Sigmoid colon (tissue), 6 donors: ENCODE measurements at regions not wholly inside any gene's neighbourhood (a gene's known extent, or its start where the extent isn't known, plus 50 kb on each side); places are given as distances from the start of the nearest gene placed in this dataset.

Experiments
- DNase-seq: peaks from one replicate; pipeline ENCODE4 v3.0.0-alpha.2; 2019
- H3K27ac ChIP-seq, 4 donors: fragments of 200-600 bp; sonication (generic); one replicate each; pipeline ENCODE4 v1.5.1; 2016 to 2019; ENCODE audit warnings: mild to moderate bottlenecking in 1 of 4
- H3K27me3 ChIP-seq, 3 donors: fragments of 200-600 bp; sonication (generic); one replicate each; pipeline ENCODE4 v1.5.1; 2019; ENCODE audit warnings: mild to moderate bottlenecking in 1 of 3
- H3K36me3 ChIP-seq, 4 donors: fragments of 200-600 bp; sonication (generic); one replicate each; pipeline ENCODE4 v1.5.1; 2016 to 2019
- H3K4me1 ChIP-seq, 4 donors: fragments of 200-600 bp; sonication (generic); one replicate each; pipeline ENCODE4 v1.5.1; 2017 to 2019
- H3K4me3 ChIP-seq, 4 donors: fragments of 200-600 bp; sonication (generic); one replicate each; pipeline ENCODE4 v1.5.1; 2017 to 2019; ENCODE audit warnings: mild to moderate bottlenecking in 2 of 4, moderate library complexity in 1 of 4
- H3K9me3 ChIP-seq, 4 donors: fragments of 200-600 bp in 3 of 4; sonication (generic) in 3 of 4; one replicate each; pipeline versions ENCODE4 v1.5.1 to v1.6.1; 2013 to 2019
- EP300 ChIP-seq, 4 donors: sonication (generic); formaldehyde crosslinking; IDR thresholded peaks; one replicate each; pipeline ENCODE4 v1.6.1; 2017; ENCODE audit warnings: antibody characterized with exemption in 4 of 4
- POLR2A ChIP-seq, 2 donors: fragments of 450-650 bp; IDR thresholded peaks; one replicate each; pipeline ENCODE4 v1.6.1; 2016; ENCODE audit warnings: antibody characterized with exemption in 2 of 2, mild to moderate bottlenecking in 2 of 2, moderate library complexity in 2 of 2
- POLR2AphosphoS5 ChIP-seq, 4 donors: sonication (generic); formaldehyde crosslinking; IDR thresholded peaks; one replicate each; pipeline ENCODE4 v1.6.1; 2017; ENCODE audit warnings: antibody characterized with exemption in 4 of 4
- WGBS, 2 donors: extraction: QIAGEN DNeasy Blood & Tissue Kit; methylation state at CpG; one replicate each; pipeline ENCODE4 v1.1.7; 2013; 5-methylcytosine and 5-hydroxymethylcytosine counted together
- intact Hi-C: fragments of 100-400 bp; cut with DNase I; formaldehyde crosslinking; loops from one replicate; pipeline ENCODE4 v1.15.1; 2023
- TF ChIP-seq, protein P1 (sequence below), 4 experiments: fragments of 450-650 bp in 3 of 4; fragments of 200-600 bp in 1 of 4; IDR thresholded peaks; one replicate each; pipeline ENCODE4 v1.5.1; 2016 to 2019; ENCODE audit warnings: antibody characterized with exemption in 4 of 4, mild to moderate bottlenecking in 3 of 4, moderate library complexity in 2 of 4
- donor health status: healthy with polysubstance abuse.
- donor health status: healthy.

GRCh38 chr3:137938876-137939275 lies 71.1 kb upstream of the CLDN18 start:
- Histone ChIP-seq H3K36me3 (no peaks in the 10 kb centered on the region), H3K27me3 (no peaks in the 10 kb centered on the region), H3K9me3 (no peaks in the 10 kb centered on the region), H3K27ac (no peak overlapping the region), H3K4me3 (no peak overlapping the region), H3K4me1 (no peaks in the 10 kb centered on the region)
- WGBS, 2 donors = 85 to 94% methylated on average over 2 of the region's 2 CpGs
- DNase-seq = no peak
- TF ChIP-seq, protein P1, sequence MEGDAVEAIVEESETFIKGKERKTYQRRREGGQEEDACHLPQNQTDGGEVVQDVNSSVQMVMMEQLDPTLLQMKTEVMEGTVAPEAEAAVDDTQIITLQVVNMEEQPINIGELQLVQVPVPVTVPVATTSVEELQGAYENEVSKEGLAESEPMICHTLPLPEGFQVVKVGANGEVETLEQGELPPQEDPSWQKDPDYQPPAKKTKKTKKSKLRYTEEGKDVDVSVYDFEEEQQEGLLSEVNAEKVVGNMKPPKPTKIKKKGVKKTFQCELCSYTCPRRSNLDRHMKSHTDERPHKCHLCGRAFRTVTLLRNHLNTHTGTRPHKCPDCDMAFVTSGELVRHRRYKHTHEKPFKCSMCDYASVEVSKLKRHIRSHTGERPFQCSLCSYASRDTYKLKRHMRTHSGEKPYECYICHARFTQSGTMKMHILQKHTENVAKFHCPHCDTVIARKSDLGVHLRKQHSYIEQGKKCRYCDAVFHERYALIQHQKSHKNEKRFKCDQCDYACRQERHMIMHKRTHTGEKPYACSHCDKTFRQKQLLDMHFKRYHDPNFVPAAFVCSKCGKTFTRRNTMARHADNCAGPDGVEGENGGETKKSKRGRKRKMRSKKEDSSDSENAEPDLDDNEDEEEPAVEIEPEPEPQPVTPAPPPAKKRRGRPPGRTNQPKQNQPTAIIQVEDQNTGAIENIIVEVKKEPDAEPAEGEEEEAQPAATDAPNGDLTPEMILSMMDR (IDR thresholded peaks at IDR 0.05) = no peak
- no peak for TF ChIP-seq POLR2AphosphoS5 (IDR thresholded peaks at IDR 0.05)
- TF ChIP-seq EP300 (IDR thresholded peaks at IDR 0.05) = no peak
- no peak for TF ChIP-seq POLR2A (IDR thresholded peaks at IDR 0.05)
- intact Hi-C loops = no loop called here

DNA sequence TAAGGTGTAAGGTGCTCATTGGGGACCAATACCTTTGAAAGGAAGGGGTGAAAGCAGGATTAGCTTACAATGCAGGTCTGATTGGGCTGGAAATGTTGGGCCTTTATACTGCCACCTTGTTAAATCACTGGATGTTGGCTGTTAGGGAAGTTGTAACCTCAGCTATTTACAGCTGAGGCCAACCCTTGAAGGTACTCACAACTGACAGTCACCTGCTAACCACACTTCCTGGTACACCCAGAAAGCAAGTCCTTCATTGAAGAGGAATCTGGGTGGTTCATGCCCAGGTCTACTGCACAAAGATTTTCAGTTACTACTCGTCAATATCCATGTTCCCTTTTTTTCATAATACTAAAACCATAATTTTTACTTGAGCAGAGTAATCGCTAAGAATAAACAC lies 65.4 kb upstream of the CLDN18 start:
- intact Hi-C loops = no loop called here
- no peak for TF ChIP-seq EP300 (IDR thresholded peaks at IDR 0.05)
- no peak for TF ChIP-seq POLR2AphosphoS5 (IDR thresholded peaks at IDR 0.05)
- TF ChIP-seq POLR2A (IDR thresholded peaks at IDR 0.05) = no peak
- TF ChIP-seq, protein P1 (IDR thresholded peaks at IDR 0.05) = no peak
- Histone ChIP-seq H3K4me3 (no peak overlapping the region), H3K27ac (no peak overlapping the region), H3K27me3 (no peaks in the 10 kb centered on the region), H3K36me3 (no peaks in the 10 kb centered on the region), H3K4me1 (no peaks in the 10 kb centered on the region), H3K9me3 (no peaks in the 10 kb centered on the region)
- 29 to 58% methylated on average over 2 of the region's 2 CpGs for WGBS, 2 donors
- no peak for DNase-seq

DNA sequence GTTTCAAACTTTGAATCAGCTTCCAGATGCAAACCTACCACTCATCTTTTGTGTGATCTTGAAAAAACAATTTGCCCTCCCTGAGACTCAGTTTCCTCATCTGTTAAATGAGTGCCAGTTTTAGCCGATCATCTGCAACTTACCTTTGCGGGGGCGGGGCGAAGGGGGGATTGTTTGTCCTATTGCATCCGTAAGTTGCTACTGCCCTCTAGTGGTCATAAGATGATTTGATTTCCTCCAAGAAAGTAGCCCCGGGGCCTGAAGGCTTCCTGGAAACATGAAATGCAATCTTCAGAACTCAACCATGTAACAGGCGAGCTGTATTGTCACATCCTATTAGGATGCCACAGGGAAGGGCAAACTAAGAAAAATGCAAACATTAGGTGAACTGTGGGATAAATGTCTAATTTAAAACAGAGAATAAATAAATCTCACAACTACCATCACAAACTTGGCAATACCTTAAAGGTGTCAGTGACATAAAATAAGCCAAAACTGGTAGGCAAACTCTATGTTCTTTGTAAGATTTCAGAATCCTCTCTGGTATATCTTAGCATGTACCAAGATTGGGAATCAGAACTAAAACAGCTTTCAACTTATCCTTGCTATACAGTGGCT lies 63.5 kb upstream of the CLDN18 start:
- intact Hi-C loops = loop anchor here (2.0 kb wide), 2 partner anchors 842 to 914 kb away; no protein-coding TSS in a partner anchor
- Histone ChIP-seq H3K27ac (no peak overlapping the region), H3K4me1 (no peaks in the 10 kb centered on the region), H3K36me3 (no peaks in the 10 kb centered on the region), H3K27me3 (no peaks in the 10 kb centered on the region), H3K9me3 (no peaks in the 10 kb centered on the region), H3K4me3 (no peak overlapping the region)
- 2 to 4% methylated on average over 7 of the region's 7 CpGs for WGBS, 2 donors
- DNase-seq = peak; percentile 65
- TF ChIP-seq POLR2A (IDR thresholded peaks at IDR 0.05) = no peak
- TF ChIP-seq, protein P1 (IDR thresholded peaks at IDR 0.05) = peak; percentile 4 to 69 (median 40)

DNA sequence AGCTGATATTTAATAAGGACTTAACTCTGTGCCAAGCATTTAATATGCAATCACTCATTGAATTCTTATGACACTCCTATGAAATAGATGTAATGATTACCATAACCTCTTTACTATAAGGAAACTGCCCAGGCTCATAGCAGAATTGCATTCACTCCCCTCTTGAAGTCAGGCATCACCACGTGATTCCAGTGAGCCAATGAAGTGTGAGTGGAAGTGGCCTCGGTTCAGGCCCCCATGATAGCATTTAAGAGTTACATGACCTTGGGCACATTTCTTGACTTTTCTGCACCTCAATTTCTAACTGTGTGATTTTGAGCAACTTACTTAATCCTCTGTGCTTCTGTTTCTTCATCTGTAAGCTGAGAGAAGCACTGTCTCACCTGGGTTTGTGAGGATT lies 62.8 kb upstream of the CLDN18 start:
- intact Hi-C loops = loop anchor here (2.0 kb wide), 2 partner anchors 842 to 914 kb away; no protein-coding TSS in a partner anchor
- no peaks in the 10 kb centered on the region for H3K9me3 ChIP-seq
- no peak overlapping the region for H3K27ac ChIP-seq
- no peaks in the 10 kb centered on the region for H3K4me1 ChIP-seq
- WGBS, 2 donors = 58 to 79% methylated on average over 2 of the region's 2 CpGs
- H3K27me3 ChIP-seq = no peaks in the 10 kb centered on the region
- TF ChIP-seq, protein P1 (IDR thresholded peaks at IDR 0.05) = no peak
- TF ChIP-seq POLR2AphosphoS5 (IDR thresholded peaks at IDR 0.05) = no peak
- TF ChIP-seq POLR2A (IDR thresholded peaks at IDR 0.05) = no peak
- TF ChIP-seq EP300 (IDR thresholded peaks at IDR 0.05) = no peak
- H3K4me3 ChIP-seq = no peak overlapping the region
- H3K36me3 ChIP-seq = no peaks in the 10 kb centered on the region
- no peak for DNase-seq
